NCI-H1436 treated with DMSO at 0.1 percent for 48 hours (cell line): ENCODE measurements at regions not wholly inside any gene's neighbourhood (a gene's known extent, or its start where the extent isn't known, plus 50 kb on each side); places are given as distances from the start of the nearest gene placed in this dataset.

Source experiments
- DNase-seq: peaks from one replicate; lab custom pipeline; 2025; lab: John Stamatoyannopoulos, UW

- DNase-seq = no peak
These were observed 197.4 kb upstream of the KLF14 start for GRCh38 chr7:130931423-130931822.

- no peak for DNase-seq
These were observed 198.1 kb upstream of the KLF14 start for GRCh38 chr7:130932088-130932487.

GRCh38 chr7:130932667-130933432, 198.8 kb upstream of the KLF14 start:
- DNase-seq = no peak

- DNase-seq = no peak
These were observed 199.9 kb upstream of the KLF14 start for GRCh38 chr7:130933919-130934318.

- DNase-seq = no peak
These were observed 201.7 kb upstream of the KLF14 start for GRCh38 chr7:130935564-130936157.

GRCh38 chr7:130936202-130936931, 202.4 kb upstream of the KLF14 start:
- no peak for DNase-seq

GRCh38 chr7:130937016-130937415, 203.0 kb upstream of the KLF14 start:
- DNase-seq = no peak

GRCh38 chr7:130937830-130938229, 203.8 kb upstream of the KLF14 start:
- DNase-seq = no peak

- DNase-seq = no peak
These were observed 204.7 kb upstream of the KLF14 start for GRCh38 chr7:130938661-130939060.

GRCh38 chr7:130939321-130940095, 205.5 kb upstream of the KLF14 start:
- DNase-seq = no peak

GRCh38 chr7:130940326-130940725, 206.3 kb upstream of the KLF14 start:
- no peak for DNase-seq

GRCh38 chr7:130940907-130941306, 206.9 kb upstream of the KLF14 start:
- no peak for DNase-seq

GRCh38 chr7:130941322-130942210, 207.6 kb upstream of the KLF14 start:
- no peak for DNase-seq

- no peak for DNase-seq
These were observed 208.4 kb upstream of the KLF14 start for GRCh38 chr7:130942211-130942964.

- no peak for DNase-seq
These were observed 209.4 kb upstream of the KLF14 start for GRCh38 chr7:130943336-130943901.

GRCh38 chr7:130943981-130944380, 210.0 kb upstream of the KLF14 start:
- DNase-seq = no peak

GRCh38 chr7:130944997-130945396, 211.0 kb upstream of the KLF14 start:
- DNase-seq = no peak

- no peak for DNase-seq
These were observed 211.4 kb upstream of the KLF14 start for GRCh38 chr7:130945411-130945811.

GRCh38 chr7:130946114-130946513, 212.1 kb upstream of the KLF14 start:
- DNase-seq = no peak
